HEK293T (cell line): ENCODE measurements at regions not wholly inside any gene's neighbourhood (a gene's known extent, or its start where the extent isn't known, plus 50 kb on each side); places are given as distances from the start of the nearest gene placed in this dataset.

Source experiments
- CTCF ChIA-PET: fragments of 350-600 bp; formaldehyde crosslinking; extraction: SDS; loops from one replicate; lab custom pipeline; 2021; ENCODE audit warnings: antibody characterized with exemption, inconsistent platforms; lab: Yijun Ruan, JAX
- POLR2A ChIA-PET: fragments of 350-600 bp; formaldehyde crosslinking; extraction: SDS; loops from one replicate; lab custom pipeline; 2020; ENCODE audit warnings: antibody characterized with exemption, inconsistent platforms; lab: Yijun Ruan, JAX
- DNase-seq: peaks from one replicate; pipeline ENCODE4 v3.0.0; 2012; ENCODE audit warnings: mixed read lengths; ENCODE audit errors: extremely low spot score
- ARNT ChIP-seq: fragments of 450-650 bp; IDR thresholded peaks from 2 replicates; pipeline ENCODE4 v1.6.1; 2017; ENCODE audit warnings: mild to moderate bottlenecking
- BHLHE40 ChIP-seq: fragments of 450-650 bp; IDR thresholded peaks from 2 replicates; pipeline ENCODE4 v1.6.1; 2016; ENCODE audit warnings: mild to moderate bottlenecking, moderate library complexity, borderline replicate concordance
- CTBP1 ChIP-seq: fragments of 450-650 bp; IDR thresholded peaks from 2 replicates; pipeline ENCODE4 v1.6.1; 2016; ENCODE audit warnings: borderline replicate concordance
- ELF4 ChIP-seq: fragments of 450-650 bp; IDR thresholded peaks from 2 replicates; pipeline ENCODE4 v1.6.1; 2017; ENCODE audit warnings: antibody characterized with exemption
- FOXA1 ChIP-seq: fragments of 450-650 bp; IDR thresholded peaks from 2 replicates; pipeline ENCODE4 v1.6.1; 2016; ENCODE audit warnings: mild to moderate bottlenecking
- FOXK2 ChIP-seq: fragments of 450-650 bp; IDR thresholded peaks from 2 replicates; pipeline ENCODE4 v1.6.1; 2016; ENCODE audit warnings: mild to moderate bottlenecking
- FOXM1 ChIP-seq: fragments of 450-650 bp; IDR thresholded peaks from 2 replicates; pipeline ENCODE4 v1.6.1; 2017; ENCODE audit warnings: mild to moderate bottlenecking, borderline replicate concordance
- HDGF ChIP-seq: fragments of 450-650 bp; IDR thresholded peaks from 2 replicates; pipeline ENCODE4 v1.6.1; 2017; ENCODE audit warnings: antibody characterized with exemption, borderline replicate concordance
- L3MBTL2 ChIP-seq: fragments of 450-650 bp; conservative IDR thresholded peaks from 2 replicates; pipeline ENCODE4 v1.6.1; 2016; ENCODE audit warnings: mild to moderate bottlenecking
- LEF1 ChIP-seq: fragments of 450-650 bp; IDR thresholded peaks from 2 replicates; pipeline ENCODE4 v1.6.1; 2017; ENCODE audit warnings: mild to moderate bottlenecking, borderline replicate concordance
- NFRKB ChIP-seq: fragments of 450-650 bp; IDR thresholded peaks from 2 replicates; pipeline ENCODE4 v1.6.1; 2016; ENCODE audit warnings: mild to moderate bottlenecking, moderate library complexity
- PKNOX1 ChIP-seq: fragments of 450-650 bp; IDR thresholded peaks from 2 replicates; pipeline ENCODE4 v1.6.1; 2016
- SP1 ChIP-seq: fragments of 450-650 bp; IDR thresholded peaks from 2 replicates; pipeline ENCODE4 v1.6.1; 2017
- SUZ12 ChIP-seq: fragments of 450-650 bp; IDR thresholded peaks from 2 replicates; pipeline ENCODE4 v1.6.1; 2016; ENCODE audit warnings: mild to moderate bottlenecking
- TARDBP ChIP-seq: fragments of 450-650 bp; IDR thresholded peaks from 2 replicates; pipeline ENCODE4 v1.6.1; 2016
- ZNF384 ChIP-seq: fragments of 450-650 bp; IDR thresholded peaks from 2 replicates; pipeline ENCODE4 v1.6.1; 2016

GRCh38 chr3:163614886-163615285 lies 1463.4 kb downstream of the SI start:
- CTCF ChIA-PET, result no interaction called here
- no peak for DNase-seq
- TF ChIP-seq FOXM1 (no peak), ELF4 (no peak)
- POLR2A ChIA-PET, result no interaction called here

GRCh38 chr3:163605915-163606314 lies 1472.4 kb downstream of the SI start:
- DNase-seq, result no peak
- TF ChIP-seq HDGF (no peak), SUZ12 (no peak), NFRKB (no peak), BHLHE40 (no peak), CTBP1 (no peak), FOXA1 (no peak), ARNT (no peak), PKNOX1 (no peak), TARDBP (no peak), L3MBTL2 (no peak)
- CTCF ChIA-PET, result no interaction called here
- POLR2A ChIA-PET, result no interaction called here

GRCh38 chr3:163601426-163601825 lies 1476.9 kb downstream of the SI start:
- no peak for TF ChIP-seq HDGF
- TF ChIP-seq PKNOX1, result no peak
- TF ChIP-seq FOXM1, result no peak
- no peak for TF ChIP-seq FOXA1
- no peak for TF ChIP-seq ELF4
- no peak for TF ChIP-seq FOXK2
- TF ChIP-seq LEF1, result no peak
- no peak for TF ChIP-seq ZNF384
- TF ChIP-seq L3MBTL2, result no peak
- no peak for TF ChIP-seq CTBP1
- TF ChIP-seq NFRKB, result no peak
- no peak for TF ChIP-seq SP1
- DNase-seq, result no peak
- POLR2A ChIA-PET, result no interaction called here
- CTCF ChIA-PET, result no interaction called here

- ChIA-PET POLR2A (no interaction called here), CTCF (interaction anchor here (0.6 kb wide), 1 partner anchor 13 kb away, joined by 3 read pairs; no protein-coding TSS in a partner anchor)
- TF ChIP-seq PKNOX1, result no peak
- no peak for TF ChIP-seq ZNF384
- no peak for DNase-seq
Measured at GRCh38 chr3:163587342-163587741, 1491.0 kb downstream of the SI start.

- ChIA-PET POLR2A (no interaction called here), CTCF (no interaction called here)
- no peak for DNase-seq
- TF ChIP-seq FOXK2 (no peak), FOXA1 (no peak), ZNF384 (no peak)
Measured at GRCh38 chr3:163582967-163583366, 1495.3 kb downstream of the SI start.

GRCh38 chr3:163577271-163577670 lies 1501.0 kb downstream of the SI start:
- CTCF ChIA-PET, result no interaction called here
- TF ChIP-seq CTBP1 (no peak), FOXK2 (no peak), PKNOX1 (no peak), TARDBP (no peak), SUZ12 (no peak), SP1 (no peak), HDGF (no peak), L3MBTL2 (no peak), FOXM1 (no peak), ZNF384 (no peak), FOXA1 (no peak), ARNT (no peak), BHLHE40 (no peak), ELF4 (no peak), LEF1 (no peak)
- no peak for DNase-seq
- POLR2A ChIA-PET, result no interaction called here

- CTCF ChIA-PET, result no interaction called here
Measured at GRCh38 chr3:163576314-163576713, 1502.0 kb downstream of the SI start.

More at GRCh38 chr3:163576314-163576713, 1502.0 kb downstream of the SI start:
- TF ChIP-seq TARDBP (no peak), ARNT (no peak), FOXM1 (no peak), FOXK2 (no peak), SUZ12 (no peak), ZNF384 (no peak), ELF4 (no peak), HDGF (no peak), CTBP1 (no peak), BHLHE40 (no peak), FOXA1 (no peak), PKNOX1 (no peak), SP1 (no peak), NFRKB (no peak), LEF1 (no peak), L3MBTL2 (no peak)
- POLR2A ChIA-PET, result no interaction called here
- no peak for DNase-seq
